ENCODE measurements at regions not wholly inside any gene's neighbourhood (a gene's known extent, or its start where the extent isn't known, plus 50 kb on each side); places are given as distances from the start of the nearest gene placed in this dataset.
"Not testable (repeated sequence)": the region's sequence is repeated elsewhere in the genome, so short reads cannot be mapped to it uniquely, and the experiment has no call there.

GRCh38 chr3:26118165-26118564, 328.3 kb downstream of the OXSM start:
- no peak for TF ChIP-seq CTCF (IDR thresholded peaks at IDR 0.05)
- Histone ChIP-seq H3K4me3 (no peak overlapping the region), H3K27ac (no peak overlapping the region), H3K9me3 (no peaks in the 10 kb centered on the region), H3K4me1 (no peaks in the 10 kb centered on the region), H3K36me3 (no peaks in the 10 kb centered on the region), H3K9ac (ENCODE audit: low read depth in 2 of 2, low read length in 2 of 2) (no peak overlapping the region), H3K27me3 (no peaks in the 10 kb centered on the region)
- intact Hi-C loops (cut with DNase I): no loop called here
- no peak for DNase-seq

- no peaks in the 10 kb centered on the region for H3K9me3 ChIP-seq
- no peak overlapping the region for H3K9ac ChIP-seq (ENCODE audit: low read depth in 2 of 2, low read length in 2 of 2)
- H3K4me3 ChIP-seq: no peak overlapping the region
- H3K27me3 ChIP-seq: no peaks in the 10 kb centered on the region
- no peak for DNase-seq
- intact Hi-C loops (cut with DNase I): no loop called here
- no peak overlapping the region for H3K27ac ChIP-seq
- no peaks in the 10 kb centered on the region for H3K4me1 ChIP-seq
- no peak for TF ChIP-seq CTCF (IDR thresholded peaks at IDR 0.05)
- no peaks in the 10 kb centered on the region for H3K36me3 ChIP-seq
Observed at GRCh38 chr3:26132942-26133341, 343.1 kb downstream of the OXSM start.

GRCh38 chr3:26141296-26141695, 351.4 kb downstream of the OXSM start:
- H3K9ac ChIP-seq (ENCODE audit: low read depth in 2 of 2, low read length in 2 of 2): no peak overlapping the region
- TF ChIP-seq CTCF (IDR thresholded peaks at IDR 0.05): no peak
- intact Hi-C loops (cut with DNase I): no loop called here
- no peak overlapping the region for H3K27ac ChIP-seq
- H3K27me3 ChIP-seq: no peaks in the 10 kb centered on the region
- no peak overlapping the region for H3K4me3 ChIP-seq
- DNase-seq: no peak
- no peaks in the 10 kb centered on the region for H3K36me3 ChIP-seq
- H3K4me1 ChIP-seq: no peaks in the 10 kb centered on the region
- H3K9me3 ChIP-seq: no peaks in the 10 kb centered on the region

- intact Hi-C loops (cut with DNase I): no loop called here
- H3K27me3 ChIP-seq: no peaks in the 10 kb centered on the region
- no peak overlapping the region for H3K9ac ChIP-seq (ENCODE audit: low read depth in 2 of 2, low read length in 2 of 2)
- no peak for TF ChIP-seq CTCF (IDR thresholded peaks at IDR 0.05)
- no peaks in the 10 kb centered on the region for H3K4me1 ChIP-seq
- no peaks in the 10 kb centered on the region for H3K36me3 ChIP-seq
- H3K9me3 ChIP-seq: no peaks in the 10 kb centered on the region
- DNase-seq: no peak
- H3K27ac ChIP-seq: no peak overlapping the region
- H3K4me3 ChIP-seq: no peak overlapping the region
Observed at GRCh38 chr3:26145769-26146168, 355.9 kb downstream of the OXSM start.

GRCh38 chr3:26157428-26157827, 367.5 kb downstream of the OXSM start:
- H3K27me3 ChIP-seq; H3K36me3 ChIP-seq; intact Hi-C loops (cut with DNase I); DNase-seq; H3K27ac ChIP-seq; H3K4me3 ChIP-seq; H3K4me1 ChIP-seq; H3K9ac ChIP-seq (ENCODE audit: low read depth in 2 of 2, low read length in 2 of 2); H3K9me3 ChIP-seq: not testable (repeated sequence)

GRCh38 chr3:26171006-26171405, 381.1 kb downstream of the OXSM start:
- no peaks in the 10 kb centered on the region for H3K36me3 ChIP-seq
- no peak overlapping the region for H3K4me3 ChIP-seq
- intact Hi-C loops (cut with DNase I): no loop called here
- H3K9ac ChIP-seq (ENCODE audit: low read depth in 2 of 2, low read length in 2 of 2): no peak overlapping the region
- H3K27ac ChIP-seq: no peak overlapping the region
- H3K4me1 ChIP-seq: no peaks in the 10 kb centered on the region
- DNase-seq: no peak
- H3K9me3 ChIP-seq: no peaks in the 10 kb centered on the region
- no peak for TF ChIP-seq CTCF (IDR thresholded peaks at IDR 0.05)
- H3K27me3 ChIP-seq: no peaks in the 10 kb centered on the region
